Ovary (tissue), 3 donors: ENCODE measurements at regions not wholly inside any gene's neighbourhood (a gene's known extent, or its start where the extent isn't known, plus 50 kb on each side); places are given as distances from the start of the nearest gene placed in this dataset.

Experiments used
- EP300 ChIP-seq: sonication (generic); formaldehyde crosslinking; IDR thresholded peaks from one replicate; pipeline ENCODE4 v1.6.1; 2017; ENCODE audit warnings: antibody characterized with exemption
- POLR2A ChIP-seq: fragments of 450-650 bp; IDR thresholded peaks from one replicate; pipeline ENCODE4 v1.6.1; 2017; ENCODE audit warnings: antibody characterized with exemption, mild to moderate bottlenecking, moderate library complexity
- TF ChIP-seq, protein P1 (sequence below), 3 donors: fragments of 450-650 bp in 2 of 3; fragments of 200-600 bp in 1 of 3; IDR thresholded peaks; one replicate each; pipeline versions ENCODE4 v1.5.1 to v1.8.0; 2016 to 2022; ENCODE audit warnings: antibody characterized with exemption in 3 of 3, mild to moderate bottlenecking in 1 of 3
- donor health status: DM: no; HTN: no; CAD: no.

DNA sequence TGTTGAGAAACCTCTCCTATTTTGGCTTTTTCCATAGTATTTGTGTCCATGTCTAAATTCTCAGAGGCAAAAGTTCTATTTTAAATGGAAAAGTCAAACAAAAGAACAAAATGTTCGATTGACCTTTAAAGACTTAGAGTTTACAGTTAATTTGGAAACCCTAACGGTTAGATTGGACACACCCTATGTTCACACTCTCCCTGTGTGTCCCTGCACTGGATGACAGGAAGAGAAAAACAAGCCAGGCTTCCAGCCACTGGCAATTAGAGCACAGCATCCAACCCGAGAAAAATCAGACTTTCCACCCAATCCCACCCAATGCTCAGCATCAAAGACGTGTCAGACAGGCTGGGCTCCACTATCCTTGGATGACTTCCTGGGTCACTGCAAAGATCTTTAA, 241.3 kb downstream of the TBXT start:
- TF ChIP-seq, protein P1, sequence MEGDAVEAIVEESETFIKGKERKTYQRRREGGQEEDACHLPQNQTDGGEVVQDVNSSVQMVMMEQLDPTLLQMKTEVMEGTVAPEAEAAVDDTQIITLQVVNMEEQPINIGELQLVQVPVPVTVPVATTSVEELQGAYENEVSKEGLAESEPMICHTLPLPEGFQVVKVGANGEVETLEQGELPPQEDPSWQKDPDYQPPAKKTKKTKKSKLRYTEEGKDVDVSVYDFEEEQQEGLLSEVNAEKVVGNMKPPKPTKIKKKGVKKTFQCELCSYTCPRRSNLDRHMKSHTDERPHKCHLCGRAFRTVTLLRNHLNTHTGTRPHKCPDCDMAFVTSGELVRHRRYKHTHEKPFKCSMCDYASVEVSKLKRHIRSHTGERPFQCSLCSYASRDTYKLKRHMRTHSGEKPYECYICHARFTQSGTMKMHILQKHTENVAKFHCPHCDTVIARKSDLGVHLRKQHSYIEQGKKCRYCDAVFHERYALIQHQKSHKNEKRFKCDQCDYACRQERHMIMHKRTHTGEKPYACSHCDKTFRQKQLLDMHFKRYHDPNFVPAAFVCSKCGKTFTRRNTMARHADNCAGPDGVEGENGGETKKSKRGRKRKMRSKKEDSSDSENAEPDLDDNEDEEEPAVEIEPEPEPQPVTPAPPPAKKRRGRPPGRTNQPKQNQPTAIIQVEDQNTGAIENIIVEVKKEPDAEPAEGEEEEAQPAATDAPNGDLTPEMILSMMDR (IDR thresholded peaks at IDR 0.05): no peak
- TF ChIP-seq EP300 (no peak), POLR2A (no peak)
